Endothelial cell of umbilical vein (primary cell): ENCODE measurements at regions not wholly inside any gene's neighbourhood (a gene's known extent, or its start where the extent isn't known, plus 50 kb on each side); places are given as distances from the start of the nearest gene placed in this dataset.

Source experiments
- BruUV-seq: library from RNA; stranded (reverse); fragments of 400-500 nt; replicated peaks from 2 replicates; lab custom pipeline; 2021; lab: Mats Ljungman, UMichigan
- CTCF ChIA-PET: fragments of 300-600, 350-600 bp; sonication (Branson Sonifier 250); formaldehyde crosslinking; loops from one replicate; lab custom pipeline; 2021; ENCODE audit warnings: antibody characterized with exemption, inconsistent platforms; lab: Charles Lee
- POLR2A ChIA-PET: fragments of 300-600, 350-600 bp; sonication (Branson Sonifier 250); formaldehyde crosslinking; loops from one replicate; lab custom pipeline; 2021; ENCODE audit warnings: antibody characterized with exemption, inconsistent platforms; lab: Charles Lee
- DNase-seq: peaks from one replicate; pipeline ENCODE4 v3.0.0-alpha.2; 2011; ENCODE audit warnings: low read depth, low spot score
- FAIRE-seq: peaks from 2 replicates; lab custom pipeline; 2011; peaks lifted over from hg19 to GRCh38; lab: Jason Lieb, UNC
- H2AFZ ChIP-seq: 2 replicates; pipeline ENCODE4 v1.6.0; 2012; ENCODE audit warnings: low read depth, low read length, control low read depth, inconsistent platforms
- H3K27ac ChIP-seq: 2 replicates; pipeline ENCODE4 v1.5.1; 2011; ENCODE audit warnings: low read depth, mild to moderate bottlenecking, control low read depth, low read length, moderate library complexity; ENCODE audit not compliant: insufficient read depth
- H3K27me3 ChIP-seq, 2 experiments: 2 replicates each; pipeline versions ENCODE4 v1.6.0 to v1.6.1; 2011; ENCODE audit warnings: low read length in 2 of 2, mixed read lengths in 1 of 2; ENCODE audit not compliant: control insufficient read depth in 2 of 2, insufficient read depth in 2 of 2
- H3K36me3 ChIP-seq, 2 experiments: 2 replicates in 1 of 2; 3 replicates in 1 of 2; pipeline ENCODE4 v1.5.1; 2011; ENCODE audit warnings: low read length in 2 of 2, mild to moderate bottlenecking in 1 of 2, moderate library complexity in 1 of 2; ENCODE audit not compliant: control insufficient read depth in 2 of 2, insufficient read depth in 2 of 2; ENCODE audit errors: extremely low read depth in 1 of 2
- H3K4me1 ChIP-seq: 3 replicates; pipeline ENCODE4 v1.5.1; 2011; ENCODE audit warnings: mild to moderate bottlenecking, low read length; ENCODE audit not compliant: control insufficient read depth, insufficient read depth; ENCODE audit errors: extremely low read depth
- H3K4me2 ChIP-seq: 2 replicates; pipeline ENCODE4 v1.6.1; 2011; ENCODE audit warnings: low read length, control low read depth, mixed read lengths; ENCODE audit not compliant: insufficient read depth
- H3K4me3 ChIP-seq, 3 experiments: fragments of 200-600 bp in 1 of 3; sonication (generic), shearing (Covaris generic) in 1 of 3; replicated peaks in 1 of 3; 2 replicates each; pipeline ENCODE4 v1.5.1; 2011 to 2016; ENCODE audit warnings: control low read depth in 3 of 3, low read length in 3 of 3, mild to moderate bottlenecking in 2 of 3, inconsistent platforms in 1 of 3, low read depth in 1 of 3, moderate library complexity in 1 of 3; ENCODE audit not compliant: insufficient read depth in 1 of 3
- H3K79me2 ChIP-seq: 2 replicates; pipeline ENCODE4 v1.6.0; 2012; ENCODE audit warnings: low read length, inconsistent platforms; ENCODE audit not compliant: control insufficient read depth, insufficient read depth
- H3K9ac ChIP-seq: replicated peaks from 2 replicates; pipeline ENCODE3; 2011; ENCODE audit warnings: low read length, control low read depth; ENCODE audit not compliant: insufficient read depth; ENCODE audit errors: extremely low read depth
- H3K9me1 ChIP-seq: replicated peaks from 3 replicates; pipeline ENCODE4 v1.6.0; 2011; ENCODE audit warnings: mild to moderate bottlenecking, low read length; ENCODE audit not compliant: control insufficient read depth, insufficient read depth; ENCODE audit errors: extremely low read depth
- H3K9me3 ChIP-seq: replicated peaks from 2 replicates; pipeline ENCODE4 v1.5.1; 2012; ENCODE audit warnings: low read length, inconsistent platforms; ENCODE audit not compliant: control insufficient read depth, insufficient read depth
- H4K20me1 ChIP-seq: replicated peaks from 2 replicates; pipeline ENCODE3; 2011; ENCODE audit warnings: mild to moderate bottlenecking, low read length; ENCODE audit not compliant: control insufficient read depth, insufficient read depth; ENCODE audit errors: extremely low read depth
- CTCF ChIP-seq, 2 donors: IDR thresholded peaks; 1 replicate in 1 of 2; 2 replicates in 1 of 2; pipeline ENCODE4 v1.5.1; 2011; ENCODE audit warnings: low read length in 2 of 2, mild to moderate bottlenecking in 2 of 2, moderate library complexity in 2 of 2, control low read depth in 1 of 2, inconsistent platforms in 1 of 2, low read depth in 1 of 2; ENCODE audit not compliant: insufficient read depth in 1 of 2; ENCODE audit errors: extremely low read depth in 1 of 2
- EZH2 ChIP-seq: IDR thresholded peaks from 2 replicates; pipeline ENCODE4 v1.6.1; 2012; ENCODE audit warnings: borderline replicate concordance, low read depth, mild to moderate bottlenecking, moderate library complexity, low read length, inconsistent platforms; ENCODE audit not compliant: severe bottlenecking
- FOS ChIP-seq: IDR thresholded peaks from 2 replicates; pipeline ENCODE4 v1.6.1; 2011; ENCODE audit warnings: mild to moderate bottlenecking, low read length, moderate library complexity, borderline replicate concordance; ENCODE audit not compliant: insufficient read depth
- GATA2 ChIP-seq: IDR thresholded peaks from 2 replicates; pipeline ENCODE4 v1.7.0; 2011; ENCODE audit warnings: low read depth, mild to moderate bottlenecking, moderate library complexity, mixed read lengths, low read length; ENCODE audit not compliant: insufficient read length, insufficient read depth
- JUN ChIP-seq: IDR thresholded peaks from 2 replicates; pipeline ENCODE4 v1.6.1; 2011; ENCODE audit warnings: borderline replicate concordance, low read depth; ENCODE audit not compliant: insufficient read length, insufficient read depth
- MAX ChIP-seq: IDR thresholded peaks from 2 replicates; pipeline ENCODE4 v1.6.1; 2011; ENCODE audit not compliant: insufficient read depth, insufficient read length
- POLR2A ChIP-seq: IDR thresholded peaks from 2 replicates; pipeline ENCODE4 v1.6.1; 2012; ENCODE audit warnings: low read depth, mild to moderate bottlenecking, control low read depth, low read length
- POLR2AphosphoS5 ChIP-seq: IDR thresholded peaks from 2 replicates; pipeline ENCODE4 v1.6.1; 2012; ENCODE audit warnings: low read depth, mild to moderate bottlenecking, control low read depth, low read length, moderate library complexity; ENCODE audit not compliant: insufficient read depth
- dilution Hi-C: fragments of 300-500 bp; cut with MboI; formaldehyde crosslinking; loops from one replicate; pipeline ENCODE4 v1.15.0; 2019; ENCODE audit warnings: low sequenced_read_pairs; ENCODE audit not compliant: extremely low pct_ligation_motif_present
- intact Hi-C: fragments of 100-400 bp; cut with micrococcal nuclease; formaldehyde crosslinking; loops from one replicate; pipeline ENCODE4 v1.10.0; 2022

GRCh38 chr13:61040181-61040580 is 375.5 kb downstream of the PCDH20 start:
- dilution Hi-C loops (no loop called here), intact Hi-C loops (no loop called here)
- Histone ChIP-seq H3K36me3 (no peaks in the 10 kb centered on the region), H3K4me1 (no peaks in the 10 kb centered on the region), H3K4me2 (no peak overlapping the region), H3K4me3 (no peak overlapping the region), H3K9ac (no peak overlapping the region), H4K20me1 (no peaks in the 10 kb centered on the region), H3K27me3 (no peaks in the 10 kb centered on the region), H3K9me3 (no peaks in the 10 kb centered on the region), H3K27ac (no peak overlapping the region), H2AFZ (no peak overlapping the region), H3K79me2 (no peaks in the 10 kb centered on the region), H3K9me1 (no peaks in the 10 kb centered on the region)
- DNase-seq (no peak), FAIRE-seq (no peak)
- CTCF ChIA-PET: no interaction called here
- POLR2A ChIA-PET: no interaction called here
- BruUV-seq: no TSS peak
- TF ChIP-seq MAX (no peak), FOS (no peak), JUN (no peak), EZH2 (no peak), POLR2AphosphoS5 (no peak), GATA2 (no peak), POLR2A (no peak), CTCF (IDR thresholded peaks at IDR 0.05; ENCODE audit: extremely low read depth in 1 of 2, insufficient read depth in 1 of 2, low read depth in 1 of 2, low read length in 2 of 2) (no peak)
